HEK293 (cell line): ENCODE measurements at regions not wholly inside any gene's neighbourhood (a gene's known extent, or its start where the extent isn't known, plus 50 kb on each side); places are given as distances from the start of the nearest gene placed in this dataset.

Source experiments
- OVOL3 ChIP-seq: fragments of 450-650 bp; formaldehyde crosslinking; IDR thresholded peaks from 2 replicates; pipeline ENCODE4 v1.5.1; 2016; ENCODE audit warnings: missing biosample characterization, missing genetic modification characterization
- TCF7L2 ChIP-seq: IDR thresholded peaks from 2 replicates; pipeline ENCODE4 v1.6.1; 2011; ENCODE audit warnings: low read depth, mild to moderate bottlenecking, inconsistent platforms, low read length, moderate library complexity, borderline replicate concordance
- ZNF140 ChIP-seq: fragments of 450-650 bp; formaldehyde crosslinking; IDR thresholded peaks from 2 replicates; pipeline ENCODE4 v1.5.1; 2016; ENCODE audit warnings: missing biosample characterization, missing genetic modification characterization
- ZNF155 ChIP-seq: fragments of 450-650 bp; formaldehyde crosslinking; IDR thresholded peaks from 2 replicates; pipeline ENCODE4 v1.5.1; 2016; ENCODE audit warnings: missing biosample characterization, missing genetic modification characterization
- ZNF747 ChIP-seq: fragments of 450-650 bp; formaldehyde crosslinking; IDR thresholded peaks from 2 replicates; pipeline ENCODE4 v1.5.1; 2016; ENCODE audit warnings: missing biosample characterization, missing genetic modification characterization
- TF ChIP-seq, protein P1 (sequence below): fragments of 450-650 bp; formaldehyde crosslinking; conservative IDR thresholded peaks from 2 replicates; pipeline ENCODE4 v1.5.1; 2016; ENCODE audit warnings: low read depth, missing biosample characterization, missing genetic modification characterization
- TF ChIP-seq, protein P2 (sequence below): fragments of 450-650 bp; formaldehyde crosslinking; IDR thresholded peaks from 2 replicates; pipeline ENCODE4 v1.5.1; 2016; ENCODE audit warnings: missing biosample characterization, missing genetic modification characterization
- TF ChIP-seq, protein P3 (sequence below): fragments of 450-650 bp; formaldehyde crosslinking; IDR thresholded peaks from 2 replicates; pipeline ENCODE4; 2016; ENCODE audit warnings: missing biosample characterization, missing genetic modification characterization

DNA sequence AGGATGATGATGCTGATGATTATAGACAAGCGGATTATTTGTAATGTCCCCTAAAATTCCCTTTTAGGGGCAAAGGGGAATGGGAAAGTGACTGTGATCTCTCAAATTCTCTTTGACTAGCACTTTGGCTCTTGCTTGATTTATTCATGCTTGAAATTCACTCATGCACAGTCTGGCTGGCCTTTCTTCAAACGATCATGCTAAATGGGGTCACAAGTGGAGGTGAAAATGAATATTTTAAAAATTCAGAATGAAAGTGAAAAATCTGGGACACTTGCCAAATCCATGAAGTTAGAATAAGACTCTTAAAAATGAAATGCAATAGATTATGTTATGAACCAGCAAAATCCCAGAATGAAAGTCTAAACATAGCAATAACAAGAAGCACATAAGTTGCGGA lies 173.4 kb upstream of the RAI2 start:
- TF ChIP-seq ZNF747 (tag by site-specific recombination), result no peak
- TF ChIP-seq OVOL3 (tag by site-specific recombination), result no peak
- TF ChIP-seq, protein P1, sequence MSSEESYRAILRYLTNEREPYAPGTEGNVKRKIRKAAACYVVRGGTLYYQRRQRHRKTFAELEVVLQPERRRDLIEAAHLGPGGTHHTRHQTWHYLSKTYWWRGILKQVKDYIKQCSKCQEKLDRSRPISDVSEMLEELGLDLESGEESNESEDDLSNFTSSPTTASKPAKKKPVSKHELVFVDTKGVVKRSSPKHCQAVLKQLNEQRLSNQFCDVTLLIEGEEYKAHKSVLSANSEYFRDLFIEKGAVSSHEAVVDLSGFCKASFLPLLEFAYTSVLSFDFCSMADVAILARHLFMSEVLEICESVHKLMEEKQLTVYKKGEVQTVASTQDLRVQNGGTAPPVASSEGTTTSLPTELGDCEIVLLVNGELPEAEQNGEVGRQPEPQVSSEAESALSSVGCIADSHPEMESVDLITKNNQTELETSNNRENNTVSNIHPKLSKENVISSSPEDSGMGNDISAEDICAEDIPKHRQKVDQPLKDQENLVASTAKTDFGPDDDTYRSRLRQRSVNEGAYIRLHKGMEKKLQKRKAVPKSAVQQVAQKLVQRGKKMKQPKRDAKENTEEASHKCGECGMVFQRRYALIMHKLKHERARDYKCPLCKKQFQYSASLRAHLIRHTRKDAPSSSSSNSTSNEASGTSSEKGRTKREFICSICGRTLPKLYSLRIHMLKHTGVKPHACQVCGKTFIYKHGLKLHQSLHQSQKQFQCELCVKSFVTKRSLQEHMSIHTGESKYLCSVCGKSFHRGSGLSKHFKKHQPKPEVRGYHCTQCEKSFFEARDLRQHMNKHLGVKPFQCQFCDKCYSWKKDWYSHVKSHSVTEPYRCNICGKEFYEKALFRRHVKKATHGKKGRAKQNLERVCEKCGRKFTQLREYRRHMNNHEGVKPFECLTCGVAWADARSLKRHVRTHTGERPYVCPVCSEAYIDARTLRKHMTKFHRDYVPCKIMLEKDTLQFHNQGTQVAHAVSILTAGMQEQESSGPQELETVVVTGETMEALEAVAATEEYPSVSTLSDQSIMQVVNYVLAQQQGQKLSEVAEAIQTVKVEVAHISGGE (tag by site-specific recombination), result no peak
- TF ChIP-seq, protein P2, sequence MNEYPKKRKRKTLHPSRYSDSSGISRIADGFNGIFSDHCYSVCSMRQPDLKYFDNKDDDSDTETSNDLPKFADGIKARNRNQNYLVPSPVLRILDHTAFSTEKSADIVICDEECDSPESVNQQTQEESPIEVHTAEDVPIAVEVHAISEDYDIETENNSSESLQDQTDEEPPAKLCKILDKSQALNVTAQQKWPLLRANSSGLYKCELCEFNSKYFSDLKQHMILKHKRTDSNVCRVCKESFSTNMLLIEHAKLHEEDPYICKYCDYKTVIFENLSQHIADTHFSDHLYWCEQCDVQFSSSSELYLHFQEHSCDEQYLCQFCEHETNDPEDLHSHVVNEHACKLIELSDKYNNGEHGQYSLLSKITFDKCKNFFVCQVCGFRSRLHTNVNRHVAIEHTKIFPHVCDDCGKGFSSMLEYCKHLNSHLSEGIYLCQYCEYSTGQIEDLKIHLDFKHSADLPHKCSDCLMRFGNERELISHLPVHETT (tag by site-specific recombination), result no peak
- no peak for TF ChIP-seq TCF7L2
- no peak for TF ChIP-seq ZNF155 (tag by site-specific recombination)
- no peak for TF ChIP-seq ZNF140 (tag by site-specific recombination)
- TF ChIP-seq, protein P3, sequence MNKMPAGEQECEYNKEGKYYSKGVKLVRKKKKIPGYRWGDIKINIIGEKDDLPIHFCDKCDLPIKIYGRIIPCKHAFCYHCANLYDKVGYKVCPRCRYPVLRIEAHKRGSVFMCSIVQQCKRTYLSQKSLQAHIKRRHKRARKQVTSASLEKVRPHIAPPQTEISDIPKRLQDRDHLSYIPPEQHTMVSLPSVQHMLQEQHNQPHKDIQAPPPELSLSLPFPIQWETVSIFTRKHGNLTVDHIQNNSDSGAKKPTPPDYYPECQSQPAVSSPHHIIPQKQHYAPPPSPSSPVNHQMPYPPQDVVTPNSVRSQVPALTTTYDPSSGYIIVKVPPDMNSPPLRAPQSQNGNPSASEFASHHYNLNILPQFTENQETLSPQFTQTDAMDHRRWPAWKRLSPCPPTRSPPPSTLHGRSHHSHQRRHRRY (tag by site-specific recombination), result no peak
